Activated CD4-positive, alpha-beta T cell treated with anti-CD3 and anti-CD28 coated beads for 48 hours (primary cell): ENCODE measurements at regions not wholly inside any gene's neighbourhood (a gene's known extent, or its start where the extent isn't known, plus 50 kb on each side); places are given as distances from the start of the nearest gene placed in this dataset.
"Not testable (repeated sequence)": the region's sequence is repeated elsewhere in the genome, so short reads cannot be mapped to it uniquely, and the experiment has no call there.

Experiments
- DNase-seq: peaks from one replicate; pipeline ENCODE4 v3.0.0-alpha.2; 2020

DNA sequence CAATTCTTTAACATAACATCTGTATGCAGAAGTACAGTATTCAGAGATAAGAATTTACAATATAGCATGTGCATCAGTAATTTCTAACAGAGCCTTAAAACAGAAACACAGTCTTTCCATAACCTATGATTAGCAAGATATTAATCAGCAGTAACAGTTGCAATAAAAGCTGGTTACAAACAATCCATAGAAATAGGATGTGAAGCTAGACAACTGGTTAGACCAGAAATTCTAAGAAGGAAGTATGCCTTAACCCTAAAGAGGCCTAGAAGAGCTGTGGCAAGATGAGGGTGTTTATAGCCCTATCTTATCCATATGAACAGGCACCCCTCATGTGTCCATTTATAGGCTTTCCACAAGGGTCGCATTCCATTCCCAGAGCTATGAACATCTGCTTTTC, 492.1 kb upstream of the CBLB start:
- DNase-seq: not testable (repeated sequence)

DNA sequence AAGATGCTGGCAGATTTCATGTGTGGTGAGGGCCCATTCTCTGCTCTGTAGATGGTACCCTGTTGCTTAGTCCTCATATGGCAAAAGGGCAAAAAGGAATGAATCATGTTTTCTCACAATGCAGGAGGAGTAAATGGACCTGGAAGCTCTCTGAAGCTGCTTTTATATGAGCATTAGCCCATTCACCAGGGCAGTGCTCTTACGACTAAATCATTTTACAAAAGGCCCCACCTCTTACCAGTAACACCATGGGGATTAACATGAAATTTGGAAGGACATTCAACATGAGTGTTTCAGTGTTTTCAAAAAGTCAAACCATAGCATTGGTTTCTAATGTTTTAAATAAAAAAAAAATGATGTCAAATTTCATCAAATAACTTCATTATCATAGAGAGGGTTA, 495.7 kb upstream of the CBLB start:
- no peak for DNase-seq

DNA sequence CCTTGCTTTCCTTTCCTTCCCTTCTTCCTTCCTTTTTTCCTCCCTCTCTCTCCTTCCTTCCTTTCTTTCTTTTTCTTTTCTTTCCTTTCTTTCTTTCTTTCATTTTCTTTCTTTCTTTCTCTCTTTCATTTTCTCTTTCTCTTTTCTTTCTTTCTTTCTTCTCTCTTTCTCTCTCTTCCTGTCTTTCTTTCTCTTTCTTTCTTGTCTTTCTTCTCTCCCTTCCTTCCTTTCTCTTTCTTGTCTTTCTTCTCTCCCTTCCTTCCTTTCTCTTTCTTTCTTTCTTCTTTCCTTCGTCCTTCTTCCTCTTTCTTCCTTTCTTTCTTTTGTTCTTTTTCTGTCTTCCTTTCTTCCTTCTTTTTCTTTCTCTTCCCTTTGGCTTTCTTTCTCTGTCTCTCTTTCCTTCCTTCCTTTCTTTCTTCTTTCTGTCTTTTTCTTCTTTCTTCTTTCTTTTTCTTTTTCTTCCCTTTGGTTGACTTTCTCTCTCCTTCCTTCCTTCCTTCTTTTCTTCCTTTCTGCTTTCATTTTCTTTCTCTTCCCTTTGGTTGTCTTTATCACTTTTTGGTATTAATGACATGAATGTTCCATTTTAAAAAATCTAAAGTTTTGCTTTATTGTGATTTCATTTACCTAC, 496.4 kb upstream of the CBLB start:
- DNase-seq: no peak

DNA sequence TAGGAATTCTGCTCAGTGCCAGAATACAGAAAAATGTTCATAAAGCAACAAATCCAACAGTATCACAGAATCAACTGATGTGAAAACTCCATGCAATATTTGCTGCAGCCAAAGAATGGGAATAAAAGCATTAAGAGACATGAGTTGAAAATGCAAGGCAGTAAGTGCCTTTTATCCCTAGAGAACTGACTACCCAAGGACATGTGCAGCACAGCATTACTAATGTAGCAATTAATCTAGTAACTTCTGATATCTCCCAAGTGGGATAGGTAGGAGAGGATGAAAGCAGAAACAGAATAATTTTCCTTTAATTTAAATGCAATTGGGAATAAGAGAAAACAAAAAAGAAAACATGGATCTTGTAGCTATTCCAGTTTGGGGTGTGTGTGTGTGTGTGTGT, 497.5 kb upstream of the CBLB start:
- DNase-seq: no peak

DNA sequence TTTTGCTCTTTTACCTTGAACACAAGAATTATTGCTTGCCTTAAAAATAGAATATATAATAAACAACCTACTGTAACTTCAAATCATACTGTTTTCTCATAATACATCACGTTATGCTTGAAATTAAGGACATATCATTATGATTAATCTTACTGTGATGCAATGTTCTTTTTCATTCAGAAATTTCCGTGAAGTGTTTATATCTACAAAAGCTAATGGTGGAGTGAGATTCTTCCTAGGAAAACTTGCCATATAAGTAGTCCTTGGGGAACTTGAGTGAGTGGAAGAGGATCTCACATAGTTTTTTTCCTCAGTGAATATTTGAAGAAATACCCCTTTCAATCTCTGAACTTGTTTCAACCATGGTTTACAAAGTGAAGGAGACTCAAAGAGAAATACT, 498.7 kb upstream of the CBLB start:
- DNase-seq: no peak

DNA sequence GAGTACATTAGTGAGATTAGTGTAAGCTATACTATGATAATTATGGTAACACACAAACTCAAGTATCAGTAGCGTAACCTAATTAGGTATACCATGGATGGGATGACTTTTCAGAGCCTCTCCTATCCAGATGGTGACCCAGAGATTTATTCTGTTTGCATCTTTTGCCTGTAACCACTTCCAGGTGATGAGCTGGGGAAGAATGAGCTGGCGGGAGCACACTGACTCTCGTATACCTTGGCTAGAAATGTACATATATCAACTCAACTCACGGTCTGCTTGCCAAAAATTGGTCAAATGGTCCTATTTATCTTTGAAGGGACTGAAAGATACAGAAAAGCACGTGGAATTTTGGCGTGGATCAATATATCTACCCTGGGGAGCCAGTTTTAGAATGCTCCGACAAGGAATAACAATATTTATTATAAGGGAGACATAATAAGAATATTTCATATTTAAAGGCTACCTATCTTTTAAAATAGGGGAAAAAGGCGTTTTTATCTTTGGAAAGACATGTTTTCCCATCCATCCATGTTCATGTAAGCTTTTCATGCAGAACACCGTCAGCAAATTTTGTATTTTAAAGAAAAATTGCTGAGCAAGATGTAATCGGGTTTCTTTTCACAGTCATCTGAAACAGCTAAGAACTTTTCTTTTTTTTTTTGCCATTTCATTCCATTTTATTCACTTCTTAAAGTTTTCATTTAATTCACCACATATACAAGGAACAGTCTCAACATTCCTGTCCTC, 502.6 kb upstream of the CBLB start:
- no peak for DNase-seq

DNA sequence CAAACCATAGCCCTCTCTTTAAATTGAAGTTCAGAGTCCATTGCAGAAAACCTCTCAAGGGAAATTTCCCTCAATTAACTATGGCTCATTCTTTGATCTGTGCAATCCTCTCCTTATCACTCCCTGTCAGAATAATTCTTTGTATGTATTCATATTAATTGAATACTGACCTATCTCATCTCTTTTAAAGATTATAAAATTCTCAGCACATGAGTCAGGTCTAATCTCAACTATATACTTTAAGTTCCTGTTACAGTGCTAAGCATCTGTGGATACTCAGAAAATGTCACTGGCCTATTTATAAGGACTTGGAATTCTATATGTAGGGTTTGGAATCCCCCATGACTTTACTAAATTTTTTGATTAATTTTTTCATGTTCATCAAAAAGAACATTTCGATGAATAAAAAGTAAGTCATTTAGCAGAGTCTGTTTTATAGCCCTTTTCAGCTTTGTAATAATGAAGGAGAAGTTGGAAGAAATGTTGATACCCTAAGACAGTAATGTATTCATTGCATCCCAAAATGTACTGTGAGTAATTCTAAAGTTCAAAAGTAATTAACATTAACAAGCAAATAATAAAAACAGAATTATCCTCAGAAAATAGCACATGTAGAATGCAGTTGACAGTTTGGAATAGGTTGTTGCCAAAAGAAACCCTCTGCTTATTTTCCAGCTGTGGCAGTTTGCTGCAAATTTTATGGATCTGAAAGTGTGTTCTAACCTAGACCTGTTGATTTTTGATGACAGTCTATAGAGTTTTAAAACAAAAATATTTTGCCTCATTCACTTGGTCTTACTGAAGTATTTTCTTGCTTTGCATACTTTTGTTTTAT, 503.4 kb upstream of the CBLB start:
- DNase-seq: no peak

DNA sequence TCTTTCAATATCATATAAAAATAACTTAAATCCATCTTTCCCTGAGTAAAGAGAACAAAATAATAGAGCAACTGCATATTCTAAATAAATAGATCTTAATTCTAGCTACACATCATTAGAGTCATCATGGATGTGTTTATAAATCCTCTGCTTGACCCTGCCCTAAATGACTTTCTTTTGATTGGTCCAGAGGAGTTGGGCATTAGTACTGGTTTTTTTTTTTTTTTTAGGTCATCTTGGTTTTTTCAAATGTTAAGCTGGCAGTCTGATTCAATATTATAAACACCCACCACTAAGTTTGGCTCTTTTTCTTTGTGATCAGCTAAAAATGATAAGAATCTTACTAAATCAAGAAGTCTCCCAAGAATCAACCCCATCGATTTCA, 504.0 kb upstream of the CBLB start:
- DNase-seq: no peak

DNA sequence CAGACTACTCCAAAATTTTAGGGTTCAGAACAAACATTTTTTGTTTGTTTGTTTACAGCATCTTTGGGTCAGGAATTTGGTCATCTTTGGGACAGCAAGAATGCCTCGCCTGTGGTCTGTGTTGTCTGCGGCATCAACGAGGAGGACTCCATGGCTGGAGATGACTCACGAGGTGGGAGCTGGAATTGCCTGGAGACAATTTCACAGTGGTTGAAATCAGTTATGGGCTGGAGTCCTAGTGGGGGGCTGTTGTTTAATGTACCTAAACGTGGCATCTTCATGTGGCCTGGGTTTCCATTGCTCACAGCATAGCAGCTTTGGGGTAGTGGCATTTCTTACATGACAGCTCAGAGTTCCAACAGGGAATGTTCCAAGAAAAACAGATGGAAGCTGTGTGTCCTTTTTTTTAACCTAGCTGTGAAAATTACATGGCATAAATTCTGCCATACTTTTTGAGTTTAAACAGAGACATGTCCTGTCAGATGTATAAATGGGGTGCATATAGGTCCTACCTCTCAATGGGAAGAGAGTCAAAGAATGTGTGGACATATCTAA, 507.3 kb upstream of the CBLB start:
- no peak for DNase-seq

DNA sequence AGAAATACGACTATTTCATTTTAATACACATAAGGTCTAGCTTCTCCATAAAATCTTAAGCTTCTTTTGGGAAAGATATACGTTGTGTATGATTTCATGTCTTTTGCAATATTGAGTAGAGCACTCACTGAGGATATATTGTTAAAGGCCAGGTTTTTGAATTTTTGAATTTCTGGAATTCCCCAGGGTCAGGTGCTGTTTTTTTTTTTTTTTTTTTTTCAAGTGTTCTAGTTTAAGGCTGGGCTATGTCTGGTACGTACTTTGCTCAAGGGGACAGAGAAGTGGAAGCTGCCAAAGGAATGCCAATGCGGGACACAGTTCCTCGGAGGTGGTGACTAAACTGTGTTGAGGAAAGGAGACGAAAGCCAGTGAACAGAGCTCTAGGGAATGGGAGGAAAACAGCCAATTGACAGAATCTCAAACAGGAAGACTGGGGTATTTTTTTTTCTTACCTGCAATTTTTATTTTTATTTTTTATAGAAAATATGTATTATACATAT, 510.5 kb upstream of the CBLB start:
- DNase-seq: no peak

DNA sequence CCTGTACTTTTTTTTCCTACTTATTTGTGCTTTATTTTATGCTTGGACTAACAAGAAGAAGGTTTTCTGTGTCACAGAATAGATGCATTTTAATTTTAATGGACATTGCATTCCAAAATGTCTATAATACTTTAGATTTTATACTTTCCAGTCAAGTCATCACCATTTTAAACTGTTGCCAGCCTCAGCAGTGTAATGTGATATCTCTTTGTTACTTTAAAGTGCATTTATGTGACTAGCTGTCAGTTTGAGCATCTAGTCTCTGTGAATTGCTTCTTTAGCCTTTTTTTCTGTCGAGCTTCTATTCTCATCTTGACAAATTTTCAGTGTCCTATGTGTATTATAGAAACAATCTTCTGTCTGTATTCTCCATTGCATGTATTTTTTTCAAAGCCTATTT, 511.4 kb upstream of the CBLB start:
- DNase-seq: no peak

DNA sequence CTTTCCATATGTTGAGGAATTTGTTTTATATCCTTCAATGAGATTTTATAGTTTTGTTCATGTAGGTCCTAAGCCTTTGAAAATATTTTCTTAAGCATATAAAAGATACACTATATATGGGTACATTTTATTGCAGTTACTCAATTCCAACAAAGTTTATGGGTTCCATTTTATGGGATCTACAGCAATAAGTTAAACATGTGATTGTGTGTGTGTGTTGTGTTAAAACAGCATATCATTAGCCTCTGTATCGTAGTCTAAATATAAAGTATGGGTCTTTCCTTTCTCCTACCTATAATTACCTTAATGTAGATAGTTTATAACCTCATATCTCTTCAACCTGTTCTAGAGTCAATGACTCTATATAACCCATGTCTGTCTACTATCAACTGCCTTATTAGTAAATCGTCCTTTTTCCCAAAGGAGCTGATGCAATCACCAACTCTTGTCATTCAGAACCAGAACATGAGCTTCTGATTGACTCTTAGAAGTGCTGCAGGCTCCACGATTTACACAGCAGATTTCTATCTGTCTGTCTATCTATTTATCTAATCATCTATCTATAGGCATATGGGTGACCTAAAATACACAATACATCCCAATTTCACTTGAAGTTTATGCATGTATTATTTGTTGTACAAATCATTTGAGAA, 512.6 kb upstream of the CBLB start:
- no peak for DNase-seq

DNA sequence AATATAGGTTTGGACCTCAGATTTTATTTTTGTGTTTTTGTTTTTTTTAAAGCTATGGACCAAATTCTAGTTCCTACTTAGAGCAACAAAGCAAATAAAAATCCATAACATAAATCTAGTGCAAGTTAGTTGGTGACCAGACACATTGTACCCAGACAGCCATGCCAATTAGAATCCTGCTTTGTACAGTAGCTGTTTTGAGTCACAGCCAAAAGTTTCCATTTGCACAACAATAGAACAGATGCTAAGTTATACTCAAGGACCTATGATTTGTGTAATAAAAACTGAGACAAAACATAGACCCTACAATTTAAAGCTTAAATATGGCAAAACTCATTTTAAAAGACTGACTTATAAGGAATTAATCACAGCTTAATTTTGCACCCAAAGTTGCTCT, 513.1 kb upstream of the CBLB start:
- DNase-seq: no peak

DNA sequence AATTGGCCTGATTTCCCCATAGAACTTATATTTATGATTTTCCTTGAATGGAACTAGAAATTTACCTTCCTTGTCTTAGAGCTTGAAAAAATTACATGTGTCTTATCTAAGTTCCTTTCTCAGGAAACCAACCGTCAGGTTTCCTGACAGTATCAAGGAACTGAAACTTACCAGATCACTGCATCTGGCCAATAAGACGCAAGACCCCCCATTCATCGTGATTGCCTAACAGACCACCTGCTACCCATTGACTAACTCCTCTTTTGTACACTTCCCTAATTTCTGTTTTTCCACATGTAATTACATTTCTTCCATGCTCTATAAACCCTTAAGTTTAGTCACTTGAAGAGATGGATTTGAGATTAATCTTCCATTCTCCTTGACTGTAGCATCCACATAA, 517.2 kb upstream of the CBLB start:
- DNase-seq: no peak

DNA sequence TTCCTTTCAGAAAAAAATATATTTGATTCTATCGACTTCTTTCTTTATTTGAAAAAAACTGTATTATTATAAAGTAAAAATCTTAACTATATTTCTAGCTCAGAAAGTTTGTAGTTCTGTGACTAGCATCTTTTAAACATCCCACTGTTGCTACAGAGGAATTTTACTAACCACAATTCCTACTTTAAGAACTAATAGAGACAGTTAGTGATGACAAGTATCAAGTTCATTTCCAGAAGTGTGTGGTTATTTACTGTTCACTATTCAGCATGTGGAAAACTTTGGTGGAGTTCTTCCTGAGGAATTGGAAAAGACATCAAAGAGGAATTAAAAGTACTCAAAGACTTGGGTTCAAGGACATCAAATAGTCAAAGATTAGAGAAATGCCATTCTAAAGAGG, 524.1 kb upstream of the CBLB start:
- no peak for DNase-seq

DNA sequence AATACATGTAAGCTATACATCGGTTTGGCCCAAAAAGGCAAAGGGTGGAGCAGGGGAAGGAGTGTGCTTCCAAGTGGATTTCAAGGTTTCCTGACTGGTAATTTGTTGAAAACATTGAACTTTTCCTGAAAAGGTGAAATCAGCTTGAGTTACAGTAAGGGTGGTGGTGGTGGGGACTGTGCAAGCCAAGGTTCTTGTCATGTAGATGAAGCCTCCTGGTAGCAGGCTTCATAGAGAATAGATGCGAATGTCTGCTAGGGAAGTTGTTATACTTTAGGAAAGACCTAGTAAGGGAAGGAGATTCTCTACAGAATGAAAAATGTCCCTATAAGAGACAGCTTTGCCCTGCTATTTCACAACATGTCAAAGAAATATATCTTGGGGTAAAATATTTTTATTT, 528.2 kb upstream of the CBLB start:
- no peak for DNase-seq

DNA sequence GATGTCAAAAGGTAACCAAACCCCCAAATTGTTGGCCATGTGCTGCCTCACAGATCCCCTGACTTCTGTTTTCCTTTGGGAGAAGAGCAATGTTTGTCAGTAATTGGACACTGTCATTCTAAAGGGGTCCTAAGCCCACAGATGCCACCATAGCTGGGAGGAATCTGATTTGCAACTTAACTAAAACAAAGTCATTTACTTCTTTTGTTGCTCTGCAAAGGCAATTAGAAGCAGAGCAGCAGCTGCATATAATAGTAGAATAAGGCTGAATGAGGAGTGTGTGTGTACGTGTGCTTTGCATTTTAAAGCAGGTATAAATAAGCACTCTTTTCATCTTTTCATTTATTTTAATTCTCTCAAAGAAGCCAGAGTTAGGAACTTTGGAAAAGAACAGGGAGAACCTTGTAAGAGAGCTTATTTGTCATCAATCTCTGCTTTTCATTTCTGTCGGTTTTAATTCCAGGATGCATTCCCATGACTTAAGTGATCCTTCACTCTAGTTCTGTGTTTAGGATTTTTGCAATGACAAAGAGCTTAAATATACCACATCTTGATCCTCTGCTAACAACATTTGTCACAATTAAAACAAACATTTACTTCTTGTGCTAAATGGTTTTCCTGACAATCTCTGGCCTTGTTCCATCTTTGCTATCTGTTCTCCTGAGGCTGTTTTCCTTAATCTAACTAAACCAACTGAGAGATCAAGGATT, 530.2 kb upstream of the CBLB start:
- no peak for DNase-seq

DNA sequence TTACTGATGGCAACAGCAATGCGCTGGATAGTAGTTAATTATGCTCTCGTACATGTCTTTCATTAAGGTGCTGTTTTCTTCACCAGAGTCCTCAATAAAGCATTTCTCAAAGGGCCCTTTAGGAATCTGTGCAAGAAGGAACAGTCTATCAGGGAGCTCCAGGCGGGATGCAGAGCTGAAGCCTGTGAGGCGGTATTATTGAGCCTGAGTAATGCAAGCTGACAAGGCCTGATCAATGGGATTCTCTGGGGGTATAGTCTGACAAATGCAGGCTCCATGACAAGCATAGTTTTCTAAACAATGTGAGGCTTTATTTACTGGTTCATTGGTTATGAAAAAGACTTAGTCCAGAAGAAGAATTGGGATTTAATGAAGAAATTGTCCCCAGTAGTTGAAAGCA, 530.9 kb upstream of the CBLB start:
- DNase-seq: no peak

DNA sequence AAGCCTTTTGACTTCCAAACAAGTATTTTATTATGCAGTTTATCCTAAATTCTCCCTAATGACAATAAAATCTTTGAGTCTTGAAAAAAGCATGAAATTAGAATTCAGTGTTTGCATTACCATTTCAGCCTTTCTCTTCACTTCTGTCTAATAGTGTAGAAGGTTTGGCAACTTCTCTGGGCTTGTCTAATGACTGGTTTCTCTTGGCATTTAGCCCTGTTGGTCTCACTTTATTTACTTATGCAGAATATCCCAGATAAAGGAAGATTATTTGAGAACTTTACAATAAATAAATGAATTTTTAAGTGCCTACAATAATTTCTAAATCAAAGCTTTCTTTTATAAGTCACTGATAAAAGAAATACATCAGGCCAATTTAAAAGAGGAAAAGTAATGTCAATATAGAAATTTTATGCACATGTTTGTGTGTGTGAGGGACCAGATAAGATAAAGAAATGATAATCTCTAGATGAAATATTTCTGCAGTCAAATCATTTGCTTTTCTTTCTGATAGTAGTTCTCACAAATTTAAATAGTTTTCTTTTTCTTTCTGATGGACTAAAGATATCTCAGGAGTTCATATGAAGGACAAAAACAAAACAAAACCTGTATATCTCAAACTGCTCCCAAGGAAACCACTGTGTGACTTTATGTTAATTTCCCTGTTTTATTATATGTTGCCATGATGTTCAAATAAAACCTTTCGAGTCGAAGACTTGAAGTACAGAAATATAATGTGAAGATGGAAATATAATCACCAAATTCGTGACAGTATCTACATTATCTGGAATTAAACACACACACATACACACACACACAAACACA, 533.1 kb upstream of the CBLB start:
- no peak for DNase-seq

DNA sequence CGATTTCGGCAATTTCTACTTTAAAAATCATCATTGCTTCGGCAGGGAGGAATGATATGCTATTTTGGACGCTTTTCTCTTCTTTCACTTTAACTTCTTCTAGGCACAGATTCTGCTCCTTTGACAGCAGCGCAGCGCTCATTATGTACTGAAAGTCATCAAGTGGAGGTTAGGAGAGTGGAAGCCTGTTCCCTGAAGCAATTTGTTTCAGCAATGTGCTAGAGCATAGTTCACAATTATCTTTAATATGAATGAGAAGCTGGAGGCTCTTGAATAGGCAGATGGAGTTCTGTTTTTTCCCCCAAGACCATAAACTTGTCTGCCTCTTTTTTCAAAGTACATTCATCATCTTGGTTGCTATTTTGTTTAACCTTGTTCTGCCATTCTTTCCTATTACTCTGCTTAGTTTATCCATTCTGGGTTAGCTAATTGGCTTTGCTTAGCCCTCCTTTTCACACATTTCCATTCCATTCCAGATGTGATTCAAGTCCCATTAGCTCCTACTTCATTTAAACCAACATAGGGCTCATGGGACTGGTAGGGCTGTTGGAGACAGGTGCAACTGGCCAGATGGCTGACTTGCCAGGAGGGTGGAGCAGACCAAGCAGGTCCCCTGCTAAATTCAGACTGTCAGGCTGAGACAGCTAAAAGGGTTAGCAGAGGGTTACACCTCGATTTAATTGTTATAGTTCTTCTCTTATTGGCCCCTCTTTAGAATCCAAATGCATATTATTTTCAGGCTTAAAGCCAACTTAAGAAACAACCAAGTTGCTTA, 534.7 kb upstream of the CBLB start:
- DNase-seq: no peak

DNA sequence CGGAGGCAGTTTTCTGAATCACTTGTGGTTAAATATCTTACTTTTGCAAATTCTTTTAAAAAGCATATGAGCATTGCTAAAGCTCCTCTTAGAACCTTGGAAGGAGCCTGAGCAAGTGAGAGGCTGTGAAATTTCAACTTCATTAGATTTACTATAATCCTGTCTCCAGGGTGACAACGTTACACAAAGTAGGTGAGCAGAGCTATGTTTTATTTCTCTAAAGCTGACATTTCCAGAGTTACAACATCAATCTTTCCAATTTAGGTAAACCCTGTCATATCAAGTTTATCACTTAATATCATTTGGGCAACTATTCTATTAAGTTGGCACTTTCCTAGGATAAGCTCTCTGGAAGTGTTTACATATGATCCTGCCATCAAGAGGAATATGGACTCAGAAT, 544.9 kb upstream of the CBLB start:
- DNase-seq: no peak
